Activated CD4-positive, alpha-beta T cell treated with anti-CD3 and anti-CD28 coated beads for 4 hours (primary cell): ENCODE measurements at regions not wholly inside any gene's neighbourhood (a gene's known extent, or its start where the extent isn't known, plus 50 kb on each side); places are given as distances from the start of the nearest gene placed in this dataset.

Experiments
- DNase-seq, 2 donors: peaks; one replicate each; pipeline ENCODE4 v3.0.0-alpha.2; 2020

- DNase-seq: no peak
These were observed 70.3 kb upstream of the RAB12 start for GRCh38 chr18:8538935-8539334.

- no peak for DNase-seq
These were observed 62.6 kb upstream of the RAB12 start for GRCh38 chr18:8546677-8547076.

- no peak for DNase-seq
These were observed 61.1 kb upstream of the RAB12 start for GRCh38 chr18:8548186-8548585.

GRCh38 chr18:8549254-8549757, 59.9 kb upstream of the RAB12 start:
- no peak for DNase-seq

- no peak for DNase-seq
These were observed 57.1 kb upstream of the RAB12 start for GRCh38 chr18:8552151-8552550.

GRCh38 chr18:8554354-8554753, 54.9 kb upstream of the RAB12 start:
- no peak for DNase-seq

- DNase-seq: no peak
These were observed 52.8 kb upstream of the RAB12 start for GRCh38 chr18:8556424-8556823.
